GM10248 (cell line): ENCODE measurements at regions not wholly inside any gene's neighbourhood (a gene's known extent, or its start where the extent isn't known, plus 50 kb on each side); places are given as distances from the start of the nearest gene placed in this dataset.

Experiments
- CTCF ChIA-PET: fragments of 300-600 bp; sonication (Branson Sonifier 250); formaldehyde crosslinking; extraction: SDS; loops from one replicate; lab custom pipeline; 2021; ENCODE audit warnings: antibody characterized with exemption; lab: Yijun Ruan, JAX
- POLR2A ChIA-PET: fragments of 350-650 bp; sonication (Branson Sonifier 250); formaldehyde crosslinking; extraction: SDS; loops from one replicate; lab custom pipeline; 2020; ENCODE audit warnings: antibody characterized with exemption; lab: Yijun Ruan, JAX
- DNase-seq: peaks from one replicate; pipeline ENCODE4 v3.0.0; 2012; ENCODE audit errors: extremely low spot score
- TF ChIP-seq, protein P1 (sequence below): IDR thresholded peaks from 2 replicates; pipeline ENCODE4 v1.5.1; 2012; ENCODE audit warnings: mild to moderate bottlenecking, low read depth; ENCODE audit errors: extremely low read depth, missing control alignments, control extremely low read depth

DNA sequence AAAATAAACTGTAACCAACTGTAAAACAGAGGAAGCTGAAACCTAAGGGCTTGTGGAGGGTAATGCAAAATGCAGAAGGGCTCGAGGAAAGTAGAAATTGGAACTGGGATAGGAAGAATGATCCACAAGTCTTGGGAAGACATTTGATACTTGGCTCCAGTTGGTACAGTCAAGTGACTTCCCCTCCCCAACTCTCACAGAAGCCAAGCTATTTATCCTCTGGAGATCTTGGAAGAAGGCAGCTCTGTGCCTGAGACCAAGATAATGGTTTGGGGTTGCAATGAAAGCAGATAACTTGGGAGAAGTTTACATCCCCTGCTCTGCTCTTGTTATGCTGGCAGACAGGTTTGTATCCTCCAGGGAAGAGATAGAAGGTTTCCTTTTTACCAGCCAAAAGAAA is 198.9 kb upstream of the ZC3H12C start:
- TF ChIP-seq, protein P1, sequence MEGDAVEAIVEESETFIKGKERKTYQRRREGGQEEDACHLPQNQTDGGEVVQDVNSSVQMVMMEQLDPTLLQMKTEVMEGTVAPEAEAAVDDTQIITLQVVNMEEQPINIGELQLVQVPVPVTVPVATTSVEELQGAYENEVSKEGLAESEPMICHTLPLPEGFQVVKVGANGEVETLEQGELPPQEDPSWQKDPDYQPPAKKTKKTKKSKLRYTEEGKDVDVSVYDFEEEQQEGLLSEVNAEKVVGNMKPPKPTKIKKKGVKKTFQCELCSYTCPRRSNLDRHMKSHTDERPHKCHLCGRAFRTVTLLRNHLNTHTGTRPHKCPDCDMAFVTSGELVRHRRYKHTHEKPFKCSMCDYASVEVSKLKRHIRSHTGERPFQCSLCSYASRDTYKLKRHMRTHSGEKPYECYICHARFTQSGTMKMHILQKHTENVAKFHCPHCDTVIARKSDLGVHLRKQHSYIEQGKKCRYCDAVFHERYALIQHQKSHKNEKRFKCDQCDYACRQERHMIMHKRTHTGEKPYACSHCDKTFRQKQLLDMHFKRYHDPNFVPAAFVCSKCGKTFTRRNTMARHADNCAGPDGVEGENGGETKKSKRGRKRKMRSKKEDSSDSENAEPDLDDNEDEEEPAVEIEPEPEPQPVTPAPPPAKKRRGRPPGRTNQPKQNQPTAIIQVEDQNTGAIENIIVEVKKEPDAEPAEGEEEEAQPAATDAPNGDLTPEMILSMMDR = no peak
- CTCF ChIA-PET = interaction anchor here (1.8 kb wide), 1 partner anchor 45 kb away, joined by 4 read pairs; no protein-coding TSS in a partner anchor
- no peak for DNase-seq
- POLR2A ChIA-PET = no interaction called here

DNA sequence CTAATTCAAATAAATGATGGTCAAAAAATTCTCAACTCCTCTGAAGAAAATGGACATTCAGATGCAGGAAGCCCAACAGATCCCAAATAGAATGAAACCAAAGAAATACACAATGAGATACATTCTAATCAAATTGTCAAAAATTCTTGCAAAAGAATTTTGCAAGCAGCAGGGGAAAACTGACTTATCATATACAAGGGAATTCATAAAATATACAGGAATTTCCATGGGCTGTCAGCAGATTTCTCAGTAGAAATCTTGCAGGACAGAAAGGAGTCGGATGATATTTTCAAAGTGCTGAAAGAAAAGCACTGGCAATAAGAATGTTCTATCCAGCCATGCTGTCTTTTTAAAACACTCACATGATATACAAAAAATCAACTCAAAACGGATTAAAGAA is 194.6 kb upstream of the ZC3H12C start:
- POLR2A ChIA-PET = no interaction called here
- CTCF ChIA-PET = interaction anchor here (0.9 kb wide), 1 partner anchor 11 kb away, joined by 3 read pairs; no protein-coding TSS in a partner anchor
- no peak for DNase-seq
- TF ChIP-seq, protein P1 = no peak

- TF ChIP-seq, protein P1 = no peak
- ChIA-PET CTCF (no interaction called here), POLR2A (no interaction called here)
- DNase-seq = no peak
These were observed 190.3 kb upstream of the ZC3H12C start for GRCh38 chr11:109902764-109903433.

GRCh38 chr11:109911488-109911887 is 181.7 kb upstream of the ZC3H12C start:
- ChIA-PET POLR2A (no interaction called here), CTCF (no interaction called here)
- TF ChIP-seq, protein P1 = no peak
- no peak for DNase-seq

DNA sequence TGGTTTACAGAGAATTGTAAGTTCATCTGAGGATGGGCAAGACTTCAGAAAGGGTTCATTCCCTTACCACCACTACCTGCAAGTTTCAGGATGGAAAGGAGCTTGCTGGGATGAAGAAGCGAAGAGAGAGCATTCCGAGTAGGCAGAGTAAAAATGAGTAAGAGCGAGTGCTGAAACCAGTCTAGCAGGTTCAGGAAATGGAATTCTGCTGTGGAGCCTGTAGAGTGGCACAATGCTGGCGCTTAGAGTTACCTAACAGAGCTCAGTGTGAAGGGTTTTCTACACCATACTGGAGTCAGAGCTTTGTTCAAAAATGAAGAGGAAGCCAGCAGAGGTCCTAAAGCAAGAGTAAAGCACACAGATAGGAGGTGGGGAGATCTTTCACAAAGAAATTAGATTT is 179.2 kb upstream of the ZC3H12C start:
- TF ChIP-seq, protein P1 = no peak
- ChIA-PET CTCF (interaction anchor here (1.0 to 1.9 kb wide), 5 partner anchors 13 to 98 kb away, joined by 3 to 6 read pairs (median 3); no protein-coding TSS in a partner anchor), POLR2A (no interaction called here)
- DNase-seq = no peak

GRCh38 chr11:109914809-109915653 is 178.2 kb upstream of the ZC3H12C start:
- CTCF ChIA-PET = interaction anchor here (1.0 to 1.9 kb wide), 5 partner anchors 12 to 99 kb away, joined by 3 to 6 read pairs (median 3); no protein-coding TSS in a partner anchor
- no peak for DNase-seq
- POLR2A ChIA-PET = no interaction called here
- TF ChIP-seq, protein P1 = no peak
